ENCODE measurements at regions not wholly inside any gene's neighbourhood (a gene's known extent, or its start where the extent isn't known, plus 50 kb on each side); places are given as distances from the start of the nearest gene placed in this dataset.
"Not testable (repeated sequence)": the region's sequence is repeated elsewhere in the genome, so short reads cannot be mapped to it uniquely, and the experiment has no call there.

DNA sequence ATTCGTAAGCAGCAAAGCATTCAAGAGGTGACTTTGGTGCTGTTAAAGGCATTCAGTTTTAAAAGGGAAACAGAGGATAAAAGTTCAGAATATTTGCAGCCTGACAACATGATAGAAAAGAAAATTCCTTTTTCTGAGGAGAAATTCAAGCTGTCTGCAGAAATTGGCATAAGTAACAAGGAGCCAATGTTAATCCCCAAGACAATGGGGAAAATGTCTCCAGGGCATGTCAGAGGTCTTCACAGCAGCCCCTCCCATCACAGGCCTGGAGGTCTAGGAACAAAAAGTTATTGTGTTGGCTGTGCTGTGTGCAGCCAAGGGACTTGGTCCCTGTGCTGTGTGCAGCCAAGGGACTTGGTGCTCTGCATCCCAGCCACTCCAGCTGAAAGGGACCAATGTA is 129.7 kb upstream of the MITF start:
- H3K36me3 Mint-ChIP-seq, H3K27ac Mint-ChIP-seq, H3K9me3 Mint-ChIP-seq, DNase-seq, CTCF ChIA-PET, H3K27me3 Mint-ChIP-seq, H3K4me1 Mint-ChIP-seq, H3K4me3 Mint-ChIP-seq: not testable (repeated sequence)

DNA sequence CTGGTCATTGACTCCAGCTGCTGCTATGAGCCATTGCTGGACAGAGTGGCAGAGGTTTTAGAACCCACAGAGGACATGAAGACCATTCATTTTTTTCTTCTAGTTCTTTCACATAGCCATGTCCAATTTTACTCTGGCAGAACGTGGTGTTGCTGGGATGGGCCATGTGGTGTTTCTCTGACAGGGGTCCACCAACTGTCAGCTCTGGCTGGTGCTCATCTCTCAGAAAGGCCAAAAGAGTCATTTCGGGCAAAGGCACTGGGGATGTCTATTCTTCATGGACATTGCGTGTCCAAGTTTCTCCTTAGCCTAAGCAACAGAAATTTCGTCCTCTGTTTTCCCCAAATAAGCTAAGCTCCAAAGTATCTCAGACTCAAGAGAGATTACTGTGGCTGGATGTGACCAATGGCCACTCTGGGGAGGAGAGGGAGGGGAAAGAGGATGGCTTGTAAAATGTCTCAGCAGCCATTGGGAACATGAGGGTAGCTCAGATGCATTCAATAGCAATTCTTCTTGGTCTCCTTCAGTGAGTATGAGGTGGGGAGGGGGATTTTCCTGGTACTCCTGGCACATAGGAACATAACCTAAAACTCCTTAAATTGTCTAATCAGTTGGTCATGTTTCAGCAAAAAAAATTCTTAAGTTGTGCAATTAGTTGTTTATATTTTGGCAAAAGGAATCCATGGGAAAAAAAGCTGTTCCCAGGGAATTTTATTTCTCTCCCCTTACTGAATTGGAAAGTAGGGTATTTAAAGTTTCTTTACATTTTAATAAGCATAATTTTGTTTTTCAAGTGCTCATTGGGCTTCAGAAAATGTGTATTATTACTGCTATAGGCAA is 131.6 kb upstream of the MITF start:
- no peaks in the 10 kb centered on the region for H3K4me1 Mint-ChIP-seq
- DNase-seq: no peak
- CTCF ChIA-PET: no interaction called here

DNA sequence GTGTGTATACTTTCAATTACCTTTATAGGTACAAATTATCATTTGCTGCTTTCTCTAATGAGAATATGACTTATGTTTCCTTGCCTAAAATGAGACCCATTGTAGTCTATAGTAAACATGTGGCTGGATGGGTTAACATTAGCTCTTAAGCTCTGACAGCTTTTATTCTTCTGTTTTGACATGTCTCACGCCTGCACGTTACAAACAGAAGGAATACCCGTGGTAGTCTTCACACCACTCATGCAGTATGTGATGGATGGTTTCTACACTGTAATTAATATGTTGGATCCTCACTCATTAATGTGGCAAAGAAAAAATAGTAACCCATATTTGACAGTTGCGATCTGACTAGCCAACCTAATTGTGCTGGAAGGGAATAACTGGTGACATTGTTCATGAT is 133.4 kb upstream of the MITF start:
- no peak for DNase-seq
- no peaks in the 10 kb centered on the region for H3K27me3 Mint-ChIP-seq
- CTCF ChIA-PET: no interaction called here
- no peak overlapping the region for H3K27ac Mint-ChIP-seq
- H3K4me1 Mint-ChIP-seq: no peaks in the 10 kb centered on the region
- no peak overlapping the region for H3K4me3 Mint-ChIP-seq
- H3K36me3 Mint-ChIP-seq: no peaks in the 10 kb centered on the region
- H3K9me3 Mint-ChIP-seq: peaks cover 3% of the 10 kb centered on the region

More for the DNA sequence above, 131.6 kb upstream of the MITF start:
- H3K27me3 Mint-ChIP-seq: no peaks in the 10 kb centered on the region
- no peaks in the 10 kb centered on the region for H3K36me3 Mint-ChIP-seq
- no peak overlapping the region for H3K4me3 Mint-ChIP-seq
- peaks cover 3% of the 10 kb centered on the region for H3K9me3 Mint-ChIP-seq
- H3K27ac Mint-ChIP-seq: no peak overlapping the region

DNA sequence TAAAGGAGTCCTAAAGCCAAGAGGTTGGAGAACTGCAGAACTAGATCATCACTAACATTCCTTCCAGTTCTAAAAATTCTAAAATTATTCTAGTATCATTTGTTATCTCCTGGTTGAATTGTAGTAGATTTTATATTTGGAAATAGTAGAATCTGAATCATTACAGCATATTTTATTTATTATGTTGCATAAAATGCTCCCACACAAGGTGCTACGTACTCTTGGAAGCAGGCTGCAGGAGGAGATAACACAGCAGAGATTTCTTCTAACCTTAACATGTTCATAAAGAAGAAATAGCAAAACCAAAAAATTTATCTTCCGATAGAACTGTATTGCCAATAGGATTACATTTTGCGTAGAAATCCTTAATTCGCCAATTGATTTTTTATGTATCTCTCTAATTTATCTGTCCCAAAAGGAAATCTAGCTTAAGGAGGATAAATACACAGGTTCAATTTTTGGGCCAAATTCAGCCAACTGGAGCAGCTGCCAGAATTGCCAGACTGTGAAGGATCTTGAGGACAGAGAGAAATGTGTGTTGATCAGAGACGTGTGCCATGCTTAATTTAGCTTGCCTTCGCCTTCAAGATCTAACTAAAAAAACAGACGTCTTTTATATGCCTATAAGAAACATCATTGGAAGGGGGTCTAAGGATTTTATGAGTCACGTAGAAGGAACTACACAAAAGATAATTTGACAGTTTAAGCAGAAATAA is 134.4 kb upstream of the MITF start:
- DNase-seq: no peak
- CTCF ChIA-PET: no interaction called here
- Mint-ChIP-seq H3K27ac (no peak overlapping the region), H3K9me3 (peaks cover 7% of the 10 kb centered on the region), H3K4me1 (no peaks in the 10 kb centered on the region), H3K36me3 (no peaks in the 10 kb centered on the region), H3K27me3 (no peaks in the 10 kb centered on the region), H3K4me3 (no peak overlapping the region)

DNA sequence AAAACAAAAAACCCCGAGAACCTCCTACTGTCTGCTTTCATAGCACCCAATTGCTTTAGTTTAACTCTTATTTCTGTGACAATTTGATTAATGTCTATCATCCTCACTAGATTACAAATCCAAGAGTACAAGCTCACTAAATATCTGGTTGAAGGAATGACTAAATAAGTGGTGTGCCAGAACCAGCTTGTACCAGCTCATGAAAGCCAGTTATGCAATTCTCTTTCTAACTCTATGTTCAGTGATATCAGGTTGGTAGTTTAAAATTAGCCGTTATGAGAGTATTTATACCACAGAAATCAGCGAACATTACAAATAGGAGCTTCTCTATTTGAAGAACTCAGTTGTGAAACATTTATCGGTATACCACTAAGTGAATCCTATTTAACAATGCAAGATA is 137.2 kb upstream of the MITF start:
- Mint-ChIP-seq H3K9me3 (peaks cover 4% of the 10 kb centered on the region), H3K27me3 (no peaks in the 10 kb centered on the region)
- CTCF ChIA-PET: no interaction called here

DNA sequence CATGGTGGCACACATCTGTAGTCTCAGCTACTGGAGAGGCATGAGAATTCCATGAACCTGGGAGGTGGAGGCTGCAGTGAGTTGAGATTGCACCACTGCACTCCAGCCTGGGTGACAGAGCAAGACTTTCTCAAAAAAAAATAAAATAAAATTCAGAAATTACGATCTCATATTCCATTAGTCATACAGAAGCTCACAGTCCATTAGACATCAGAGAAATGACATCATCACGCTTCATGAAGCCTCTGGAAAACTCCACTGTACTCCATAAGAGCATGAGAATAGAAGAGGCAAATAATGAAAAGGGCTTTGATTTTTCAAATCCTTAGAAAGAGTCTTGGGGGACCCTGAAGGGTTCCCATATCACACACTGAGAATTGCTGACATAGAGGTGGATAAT is 145.0 kb upstream of the MITF start:
- CTCF ChIA-PET: no interaction called here
- Mint-ChIP-seq H3K36me3 (no peaks in the 10 kb centered on the region), H3K27ac (no peak overlapping the region), H3K4me3 (no peak overlapping the region), H3K9me3 (no peaks in the 10 kb centered on the region), H3K4me1 (no peaks in the 10 kb centered on the region), H3K27me3 (no peaks in the 10 kb centered on the region)
- no peak for DNase-seq

More for the DNA sequence above, 137.2 kb upstream of the MITF start:
- Mint-ChIP-seq H3K27ac (no peak overlapping the region), H3K4me1 (no peaks in the 10 kb centered on the region), H3K4me3 (no peak overlapping the region), H3K36me3 (no peaks in the 10 kb centered on the region)
- no peak for DNase-seq

DNA sequence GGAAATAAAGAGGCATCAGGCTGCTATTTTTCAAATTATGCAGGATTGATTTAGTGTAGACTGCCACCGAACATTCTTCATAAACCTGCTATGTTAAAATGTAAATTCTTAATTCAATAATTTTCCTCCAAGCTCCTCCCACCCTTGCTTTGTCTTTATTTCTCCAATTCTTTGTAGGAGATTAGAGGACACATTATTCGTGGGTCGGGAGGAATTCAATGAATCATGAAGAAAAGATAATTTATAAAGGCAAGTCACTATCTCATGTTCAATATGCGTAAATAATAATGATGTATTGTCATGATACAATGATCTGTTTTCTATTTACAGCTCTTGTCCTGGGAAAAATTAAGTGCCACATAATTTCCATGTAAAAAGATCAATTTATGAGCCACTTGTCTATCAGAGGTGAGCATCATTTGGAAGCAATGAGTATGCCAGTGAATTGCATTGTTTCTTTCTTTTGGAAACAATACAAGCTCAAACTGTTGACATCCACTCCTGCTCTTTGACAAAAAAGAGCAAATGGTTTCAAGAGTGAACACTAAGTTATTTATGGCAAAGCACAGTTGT is 148.0 kb upstream of the MITF start:
- CTCF ChIA-PET: no interaction called here
- Mint-ChIP-seq H3K4me3 (no peak overlapping the region), H3K27me3 (no peaks in the 10 kb centered on the region), H3K9me3 (peaks cover 4% of the 10 kb centered on the region), H3K36me3 (no peaks in the 10 kb centered on the region), H3K4me1 (no peaks in the 10 kb centered on the region), H3K27ac (no peak overlapping the region)
- no peak for DNase-seq

DNA sequence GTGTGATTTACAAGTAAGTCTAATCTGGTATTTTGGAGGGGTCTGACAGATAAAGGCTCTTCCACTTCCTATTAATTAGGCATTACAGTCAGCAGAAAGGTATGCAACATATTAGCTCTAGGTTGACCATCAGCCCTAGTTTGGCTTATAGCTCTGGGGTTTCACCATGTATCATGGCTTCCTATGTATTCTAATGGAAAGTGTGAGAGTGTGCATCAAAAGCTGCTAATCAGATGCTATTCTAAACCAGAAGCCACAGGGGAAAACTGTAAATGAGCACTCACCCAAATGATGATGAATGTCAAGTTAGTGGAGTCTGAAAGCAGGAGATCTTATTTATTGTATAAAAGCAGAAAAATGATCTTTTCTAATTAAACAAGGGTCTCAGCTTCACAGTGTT is 149.2 kb upstream of the MITF start:
- H3K27me3 Mint-ChIP-seq: no peaks in the 10 kb centered on the region
- no peak for DNase-seq
- H3K36me3 Mint-ChIP-seq: no peaks in the 10 kb centered on the region
- CTCF ChIA-PET: no interaction called here
- no peak overlapping the region for H3K27ac Mint-ChIP-seq
- no peak overlapping the region for H3K4me3 Mint-ChIP-seq
- peaks cover 4% of the 10 kb centered on the region for H3K9me3 Mint-ChIP-seq
- no peaks in the 10 kb centered on the region for H3K4me1 Mint-ChIP-seq

DNA sequence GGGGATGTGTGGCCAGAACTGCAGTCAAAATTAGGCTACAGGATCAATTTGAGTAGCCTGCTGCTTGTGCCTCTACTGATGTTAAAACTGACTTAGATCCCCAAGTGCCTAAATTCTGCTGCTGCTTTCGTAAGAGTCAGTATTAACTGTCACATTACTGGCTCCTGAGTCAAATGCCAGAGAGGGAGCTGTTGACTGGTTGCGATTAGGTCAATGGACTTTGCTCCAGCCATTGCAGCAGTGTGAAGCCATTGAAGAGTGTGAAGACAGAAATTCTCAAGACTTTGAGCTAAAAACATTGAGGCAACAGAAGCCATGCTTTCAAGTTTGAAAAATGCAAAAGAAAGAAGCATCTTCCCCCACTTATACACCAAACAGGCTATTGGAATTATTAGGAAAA is 151.1 kb upstream of the MITF start:
- H3K4me3 Mint-ChIP-seq: no peak overlapping the region
- no peak overlapping the region for H3K27ac Mint-ChIP-seq

DNA sequence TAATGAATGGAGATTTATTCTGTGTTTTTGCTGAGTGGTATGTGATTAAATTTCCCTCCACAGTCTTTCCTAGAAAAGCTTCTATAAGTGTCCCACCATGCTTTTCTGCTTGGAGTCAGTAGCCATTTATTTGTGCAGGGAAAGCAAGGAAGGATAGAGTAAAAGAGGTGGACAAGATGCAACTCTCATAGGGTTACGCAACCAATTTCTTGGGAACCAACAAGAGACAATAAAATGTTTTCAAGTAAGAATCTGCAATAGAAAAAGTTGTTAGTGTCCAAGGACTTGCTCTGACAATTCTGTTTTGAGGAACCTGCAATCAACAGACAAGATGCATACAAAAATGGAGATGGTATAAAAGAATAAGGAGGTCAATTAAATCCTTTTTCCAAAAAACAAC is 153.8 kb upstream of the MITF start:
- Mint-ChIP-seq H3K36me3 (no peaks in the 10 kb centered on the region), H3K4me1 (no peaks in the 10 kb centered on the region), H3K27me3 (no peaks in the 10 kb centered on the region), H3K27ac (no peak overlapping the region), H3K9me3 (peaks cover 8% of the 10 kb centered on the region), H3K4me3 (no peak overlapping the region)
- CTCF ChIA-PET: no interaction called here
- DNase-seq: no peak

More for the DNA sequence above, 151.1 kb upstream of the MITF start:
- no peak for DNase-seq
- no peaks in the 10 kb centered on the region for H3K36me3 Mint-ChIP-seq
- CTCF ChIA-PET: no interaction called here
- H3K9me3 Mint-ChIP-seq: peaks cover 8% of the 10 kb centered on the region
- H3K4me1 Mint-ChIP-seq: no peaks in the 10 kb centered on the region
- no peaks in the 10 kb centered on the region for H3K27me3 Mint-ChIP-seq

DNA sequence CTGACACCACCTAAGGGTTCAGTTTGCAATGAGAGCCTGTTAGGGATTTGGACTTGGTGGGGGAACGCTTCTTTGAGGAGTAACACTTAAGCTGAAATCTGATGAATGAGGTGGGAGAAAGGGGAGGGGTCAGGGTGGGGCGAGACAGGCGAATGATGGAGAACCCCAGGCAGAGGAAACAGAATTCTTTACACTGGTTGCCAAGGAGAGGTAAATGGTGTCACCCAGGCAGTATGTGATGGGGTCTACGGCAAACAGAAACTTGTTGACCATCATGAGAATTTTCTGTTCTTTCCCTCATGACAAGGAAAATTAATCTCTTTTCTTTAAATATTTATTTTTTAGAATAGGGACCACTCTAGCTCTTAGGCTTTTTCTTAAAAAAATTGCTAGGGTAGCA is 157.2 kb upstream of the MITF start:
- no peaks in the 10 kb centered on the region for H3K27me3 Mint-ChIP-seq
- H3K27ac Mint-ChIP-seq: no peak overlapping the region
- no peaks in the 10 kb centered on the region for H3K4me1 Mint-ChIP-seq
- H3K4me3 Mint-ChIP-seq: no peak overlapping the region
- no peaks in the 10 kb centered on the region for H3K36me3 Mint-ChIP-seq
- CTCF ChIA-PET: no interaction called here
- no peak for DNase-seq
- H3K9me3 Mint-ChIP-seq: peaks cover 5% of the 10 kb centered on the region

DNA sequence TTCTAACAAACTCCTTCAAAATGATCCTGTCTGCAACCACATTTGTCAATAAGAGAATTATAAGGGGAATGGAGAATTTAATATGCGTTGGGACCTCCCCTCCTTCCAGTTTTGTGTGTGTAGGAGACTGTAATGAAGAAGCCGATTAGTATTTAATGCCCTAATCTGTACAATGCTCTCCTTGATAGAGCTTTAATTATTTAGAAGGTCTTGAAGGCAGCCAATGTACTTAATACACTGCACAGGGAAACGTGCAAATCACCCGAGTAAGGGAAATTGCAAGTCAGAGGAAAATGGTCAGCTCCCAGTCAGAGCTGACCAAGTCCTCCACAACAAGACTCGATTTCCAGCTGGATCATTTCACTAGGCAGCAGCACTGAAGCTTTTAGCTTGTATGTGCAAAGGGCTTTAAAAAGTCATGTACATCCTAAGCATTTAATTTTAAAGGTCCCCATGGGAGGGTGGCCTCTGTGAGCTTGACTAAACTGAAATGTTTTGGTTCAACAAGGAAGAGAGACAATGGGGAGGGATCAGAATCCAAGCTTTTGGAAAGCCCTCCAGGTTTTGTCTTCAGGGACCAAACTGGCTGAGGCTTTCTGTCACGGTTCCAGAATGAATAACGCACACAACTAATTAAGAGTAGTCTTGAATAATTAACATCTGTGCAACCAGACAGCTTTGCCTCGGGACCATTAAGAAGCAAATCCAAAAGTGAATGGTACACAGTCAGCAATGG is 159.8 kb upstream of the MITF start:
- H3K27ac Mint-ChIP-seq: no peak overlapping the region
- H3K4me3 Mint-ChIP-seq: no peak overlapping the region
- no peaks in the 10 kb centered on the region for H3K4me1 Mint-ChIP-seq
- no peaks in the 10 kb centered on the region for H3K36me3 Mint-ChIP-seq
- CTCF ChIA-PET: no interaction called here
- H3K9me3 Mint-ChIP-seq: no peaks in the 10 kb centered on the region
- H3K27me3 Mint-ChIP-seq: no peaks in the 10 kb centered on the region
- no peak for DNase-seq

DNA sequence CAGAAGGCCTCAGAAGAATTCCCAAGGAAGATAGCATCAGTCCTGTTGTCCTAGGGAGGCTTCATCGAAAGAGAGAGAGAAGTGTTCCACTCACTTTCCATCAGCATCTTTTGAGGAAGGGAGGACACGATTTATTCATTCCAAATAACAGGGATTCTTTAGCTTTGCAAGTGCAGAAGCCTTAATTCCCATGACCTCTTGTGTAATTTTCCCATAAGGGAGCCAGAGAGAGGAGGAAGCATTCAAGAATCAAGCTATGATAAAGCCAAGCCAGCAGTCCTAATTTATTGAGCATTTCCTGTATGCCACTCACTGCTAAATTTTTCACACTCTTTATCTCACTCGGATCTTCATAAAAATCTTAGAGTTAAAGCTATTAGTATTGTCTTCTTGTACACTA is 169.7 kb upstream of the MITF start:
- Mint-ChIP-seq H3K4me3 (no peak overlapping the region), H3K27me3 (peaks cover 3% of the 10 kb centered on the region), H3K27ac (no peak overlapping the region), H3K4me1 (no peaks in the 10 kb centered on the region), H3K36me3 (no peaks in the 10 kb centered on the region), H3K9me3 (no peaks in the 10 kb centered on the region)
- no peak for DNase-seq
- CTCF ChIA-PET: no interaction called here

DNA sequence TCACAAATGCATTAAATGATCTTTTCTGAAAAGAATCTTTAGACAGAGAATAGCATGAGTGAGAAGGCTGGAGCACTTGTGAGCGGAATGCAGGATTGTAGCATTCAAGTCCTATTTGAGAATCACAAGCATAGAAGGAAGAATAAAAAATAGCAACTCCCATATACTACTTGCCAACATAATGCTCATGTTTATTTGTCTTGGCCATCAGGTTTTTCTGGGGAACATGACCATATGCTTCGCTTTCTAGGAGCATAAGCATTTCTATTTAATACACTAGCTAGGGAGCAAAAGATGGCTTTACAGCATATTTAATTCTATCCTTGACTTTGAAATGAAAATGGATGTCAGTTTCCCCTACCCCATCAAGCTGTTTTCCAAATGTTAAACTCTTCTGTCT is 170.3 kb upstream of the MITF start:
- Mint-ChIP-seq H3K4me1 (no peaks in the 10 kb centered on the region), H3K36me3 (no peaks in the 10 kb centered on the region), H3K9me3 (no peaks in the 10 kb centered on the region), H3K4me3 (no peak overlapping the region), H3K27ac (no peak overlapping the region), H3K27me3 (peaks cover 3% of the 10 kb centered on the region)
- DNase-seq: no peak
- CTCF ChIA-PET: no interaction called here

Measured in activated naive CD4-positive, alpha-beta T cell treated with anti-CD3 and anti-CD28 coated beads, Interleukin-2, amount 10 ng/mL, durations not matched to agents 7 days and 5 days (primary cell).